ENCODE measurements at regions not wholly inside any gene's neighbourhood (a gene's known extent, or its start where the extent isn't known, plus 50 kb on each side); places are given as distances from the start of the nearest gene placed in this dataset.

DNA sequence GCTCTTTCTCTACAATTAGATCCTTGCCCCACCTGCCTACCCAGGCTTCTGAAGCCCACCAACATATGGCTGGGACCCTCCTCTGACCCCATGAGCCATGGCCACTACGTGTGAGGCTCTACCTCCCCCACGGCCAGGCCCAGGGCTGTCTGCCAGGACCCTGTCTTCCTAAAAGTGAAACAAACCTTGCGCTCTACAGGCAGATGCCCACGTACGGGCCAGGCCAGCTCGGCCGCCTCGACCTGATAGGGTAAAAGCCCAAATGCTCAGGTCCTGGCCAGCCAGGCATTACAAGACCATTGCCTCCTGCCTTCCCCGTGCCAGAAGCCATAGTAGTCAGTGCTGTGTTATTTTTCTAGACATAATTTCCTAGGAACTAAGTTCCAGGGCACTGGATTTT, 1496.4 kb downstream of the BRD1 start:
- no peaks in the 10 kb centered on the region for H3K27me3 ChIP-seq (ENCODE audit: control insufficient read depth in 1 of 2, insufficient read depth in 2 of 2, low read length in 2 of 2)
- H3K9ac ChIP-seq (ENCODE audit: low read length): no peak overlapping the region
- H3K9me3 ChIP-seq (ENCODE audit: low read length): no peaks in the 10 kb centered on the region
- H3K27ac ChIP-seq (ENCODE audit: low read depth, low read length): no peak overlapping the region
- no peaks in the 10 kb centered on the region for H3K36me3 ChIP-seq (ENCODE audit: insufficient read depth, low read length)
- no peak overlapping the region for H3K4me3 ChIP-seq (ENCODE audit: low read depth in 1 of 2, low read length in 2 of 2)
- no peaks in the 10 kb centered on the region for H3K4me1 ChIP-seq (ENCODE audit: insufficient read depth, low read length)

DNA sequence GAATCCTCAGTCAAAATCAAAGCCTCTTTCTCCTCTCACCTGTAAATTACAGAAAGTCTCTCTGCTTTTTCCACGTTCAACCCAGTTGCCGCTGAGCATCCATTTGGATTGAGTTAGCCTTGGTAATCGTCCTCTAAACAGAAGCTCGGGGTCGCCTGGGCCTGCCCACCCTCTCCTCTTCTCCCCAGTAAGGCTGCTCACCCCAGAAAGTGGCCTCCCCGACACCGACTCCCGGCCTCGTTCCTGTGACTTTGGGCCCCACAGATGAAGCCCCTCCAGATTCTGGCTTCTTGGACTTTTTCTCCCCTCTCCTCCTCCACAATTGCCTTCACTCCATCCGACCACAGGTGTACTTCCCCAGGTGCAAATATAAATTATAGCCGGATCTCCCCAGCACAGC, 1500.0 kb downstream of the BRD1 start:
- no peaks in the 10 kb centered on the region for H3K36me3 ChIP-seq (ENCODE audit: insufficient read depth, low read length)
- H3K27ac ChIP-seq (ENCODE audit: low read depth, low read length): no peak overlapping the region
- no peaks in the 10 kb centered on the region for H3K4me1 ChIP-seq (ENCODE audit: insufficient read depth, low read length)
- H3K27me3 ChIP-seq (ENCODE audit: control insufficient read depth in 1 of 2, insufficient read depth in 2 of 2, low read length in 2 of 2): no peaks in the 10 kb centered on the region
- no peak overlapping the region for H3K9ac ChIP-seq (ENCODE audit: low read length)
- H3K4me3 ChIP-seq (ENCODE audit: low read depth in 1 of 2, low read length in 2 of 2): no peak overlapping the region
- H3K9me3 ChIP-seq (ENCODE audit: low read length): no peaks in the 10 kb centered on the region

GRCh38 chr22:48323746-48324145, 1503.9 kb downstream of the BRD1 start:
- Histone ChIP-seq H3K4me3 (ENCODE audit: low read depth in 1 of 2, low read length in 2 of 2) (no peak overlapping the region), H3K27me3 (ENCODE audit: control insufficient read depth in 1 of 2, insufficient read depth in 2 of 2, low read length in 2 of 2) (no peaks in the 10 kb centered on the region), H3K4me1 (ENCODE audit: insufficient read depth, low read length) (peaks cover 19% of the 10 kb centered on the region)

GRCh38 chr22:48322907-48323306, 1504.8 kb downstream of the BRD1 start:
- H3K4me3 ChIP-seq (ENCODE audit: low read depth in 1 of 2, low read length in 2 of 2): no peak overlapping the region
- peaks cover 19% of the 10 kb centered on the region for H3K4me1 ChIP-seq (ENCODE audit: insufficient read depth, low read length)
- H3K9ac ChIP-seq (ENCODE audit: low read length): no peak overlapping the region
- no peak overlapping the region for H3K27ac ChIP-seq (ENCODE audit: low read depth, low read length)
- H3K36me3 ChIP-seq (ENCODE audit: insufficient read depth, low read length): no peaks in the 10 kb centered on the region
- H3K27me3 ChIP-seq (ENCODE audit: control insufficient read depth in 1 of 2, insufficient read depth in 2 of 2, low read length in 2 of 2): no peaks in the 10 kb centered on the region
- H3K9me3 ChIP-seq (ENCODE audit: low read length): no peaks in the 10 kb centered on the region

More at GRCh38 chr22:48323746-48324145, 1503.9 kb downstream of the BRD1 start:
- H3K36me3 ChIP-seq (ENCODE audit: insufficient read depth, low read length): no peaks in the 10 kb centered on the region
- H3K9me3 ChIP-seq (ENCODE audit: low read length): no peaks in the 10 kb centered on the region
- no peak overlapping the region for H3K27ac ChIP-seq (ENCODE audit: low read depth, low read length)
- H3K9ac ChIP-seq (ENCODE audit: low read length): no peak overlapping the region

GRCh38 chr22:48321986-48322545, 1505.6 kb downstream of the BRD1 start:
- Histone ChIP-seq H3K9ac (ENCODE audit: low read length) (no peak overlapping the region), H3K9me3 (ENCODE audit: low read length) (no peaks in the 10 kb centered on the region), H3K27me3 (ENCODE audit: control insufficient read depth in 1 of 2, insufficient read depth in 2 of 2, low read length in 2 of 2) (no peaks in the 10 kb centered on the region), H3K4me3 (ENCODE audit: low read depth in 1 of 2, low read length in 2 of 2) (no peak overlapping the region), H3K36me3 (ENCODE audit: insufficient read depth, low read length) (no peaks in the 10 kb centered on the region), H3K4me1 (ENCODE audit: insufficient read depth, low read length) (peaks cover 19% of the 10 kb centered on the region), H3K27ac (ENCODE audit: low read depth, low read length) (no peak overlapping the region)

- no peaks in the 10 kb centered on the region for H3K27me3 ChIP-seq (ENCODE audit: control insufficient read depth in 1 of 2, insufficient read depth in 2 of 2, low read length in 2 of 2)
- H3K9ac ChIP-seq (ENCODE audit: low read length): no peak overlapping the region
- no peak overlapping the region for H3K27ac ChIP-seq (ENCODE audit: low read depth, low read length)
- H3K9me3 ChIP-seq (ENCODE audit: low read length): no peaks in the 10 kb centered on the region
- H3K4me3 ChIP-seq (ENCODE audit: low read depth in 1 of 2, low read length in 2 of 2): no peak overlapping the region
- peaks cover 19% of the 10 kb centered on the region for H3K4me1 ChIP-seq (ENCODE audit: insufficient read depth, low read length)
- no peaks in the 10 kb centered on the region for H3K36me3 ChIP-seq (ENCODE audit: insufficient read depth, low read length)
Measured at GRCh38 chr22:48320683-48321451, 1506.8 kb downstream of the BRD1 start.

- no peaks in the 10 kb centered on the region for H3K27me3 ChIP-seq (ENCODE audit: control insufficient read depth in 1 of 2, insufficient read depth in 2 of 2, low read length in 2 of 2)
- H3K4me3 ChIP-seq (ENCODE audit: low read depth in 1 of 2, low read length in 2 of 2): no peak overlapping the region
- no peaks in the 10 kb centered on the region for H3K9me3 ChIP-seq (ENCODE audit: low read length)
- no peaks in the 10 kb centered on the region for H3K36me3 ChIP-seq (ENCODE audit: insufficient read depth, low read length)
- no peak overlapping the region for H3K27ac ChIP-seq (ENCODE audit: low read depth, low read length)
- H3K4me1 ChIP-seq (ENCODE audit: insufficient read depth, low read length): peaks cover 19% of the 10 kb centered on the region
- no peak overlapping the region for H3K9ac ChIP-seq (ENCODE audit: low read length)
Measured at GRCh38 chr22:48320048-48320682, 1507.5 kb downstream of the BRD1 start.

- H3K9me3 ChIP-seq (ENCODE audit: low read length): no peaks in the 10 kb centered on the region
- no peak overlapping the region for H3K4me3 ChIP-seq (ENCODE audit: low read depth in 1 of 2, low read length in 2 of 2)
Measured at GRCh38 chr22:48319321-48320047, 1508.2 kb downstream of the BRD1 start.

GRCh38 chr22:48318575-48319320, 1508.9 kb downstream of the BRD1 start:
- no peaks in the 10 kb centered on the region for H3K36me3 ChIP-seq (ENCODE audit: insufficient read depth, low read length)
- no peak overlapping the region for H3K4me3 ChIP-seq (ENCODE audit: low read depth in 1 of 2, low read length in 2 of 2)
- no peak overlapping the region for H3K27ac ChIP-seq (ENCODE audit: low read depth, low read length)
- no peaks in the 10 kb centered on the region for H3K9me3 ChIP-seq (ENCODE audit: low read length)
- H3K9ac ChIP-seq (ENCODE audit: low read length): no peak overlapping the region
- no peaks in the 10 kb centered on the region for H3K27me3 ChIP-seq (ENCODE audit: control insufficient read depth in 1 of 2, insufficient read depth in 2 of 2, low read length in 2 of 2)
- peaks cover 19% of the 10 kb centered on the region for H3K4me1 ChIP-seq (ENCODE audit: insufficient read depth, low read length)

More at GRCh38 chr22:48319321-48320047, 1508.2 kb downstream of the BRD1 start:
- Histone ChIP-seq H3K27ac (ENCODE audit: low read depth, low read length) (no peak overlapping the region), H3K36me3 (ENCODE audit: insufficient read depth, low read length) (no peaks in the 10 kb centered on the region), H3K4me1 (ENCODE audit: insufficient read depth, low read length) (peaks cover 19% of the 10 kb centered on the region), H3K9ac (ENCODE audit: low read length) (no peak overlapping the region), H3K27me3 (ENCODE audit: control insufficient read depth in 1 of 2, insufficient read depth in 2 of 2, low read length in 2 of 2) (no peaks in the 10 kb centered on the region)

- H3K9me3 ChIP-seq (ENCODE audit: low read length): no peaks in the 10 kb centered on the region
- H3K27ac ChIP-seq (ENCODE audit: low read depth, low read length): no peak overlapping the region
- H3K36me3 ChIP-seq (ENCODE audit: insufficient read depth, low read length): no peaks in the 10 kb centered on the region
- H3K4me3 ChIP-seq (ENCODE audit: low read depth in 1 of 2, low read length in 2 of 2): no peak overlapping the region
- H3K9ac ChIP-seq (ENCODE audit: low read length): no peak overlapping the region
- H3K4me1 ChIP-seq (ENCODE audit: insufficient read depth, low read length): peaks cover 19% of the 10 kb centered on the region
- H3K27me3 ChIP-seq (ENCODE audit: control insufficient read depth in 1 of 2, insufficient read depth in 2 of 2, low read length in 2 of 2): no peaks in the 10 kb centered on the region
Measured at GRCh38 chr22:48318173-48318572, 1509.5 kb downstream of the BRD1 start.
